Neutrophil (primary cell): ENCODE measurements at regions not wholly inside any gene's neighbourhood (a gene's known extent, or its start where the extent isn't known, plus 50 kb on each side); places are given as distances from the start of the nearest gene placed in this dataset.
"Not testable (repeated sequence)": the region's sequence is repeated elsewhere in the genome, so short reads cannot be mapped to it uniquely, and the experiment has no call there.

Experiments
- H3K27ac ChIP-seq: fragments of 200-600 bp; sonication (generic); 2 replicates; pipeline ENCODE4 v1.5.1; 2016; ENCODE audit warnings: mild to moderate bottlenecking, moderate library complexity
- H3K27me3 ChIP-seq: fragments of 200-600 bp; sonication (generic); 2 replicates; pipeline ENCODE4 v1.6.0; 2016; ENCODE audit warnings: mild to moderate bottlenecking
- H3K36me3 ChIP-seq: fragments of 200-600 bp; sonication (generic); 2 replicates; pipeline ENCODE4 v1.5.1; 2017
- H3K4me1 ChIP-seq, 2 experiments: fragments of 200-600 bp in 1 of 2; sonication (generic) in 1 of 2; 1 replicate in 1 of 2; 2 replicates in 1 of 2; pipeline versions ENCODE4 v1.5.1 to v1.6.1; 2013 to 2016; ENCODE audit warnings: low read depth in 1 of 2, low read length in 1 of 2, mild to moderate bottlenecking in 1 of 2, moderate library complexity in 1 of 2; ENCODE audit not compliant: control insufficient read depth in 1 of 2, insufficient read depth in 1 of 2
- H3K4me3 ChIP-seq, 2 experiments: fragments of 200-600 bp in 1 of 2; sonication (generic) in 1 of 2; 1 replicate in 1 of 2; 2 replicates in 1 of 2; pipeline ENCODE4 v1.5.1; 2013 to 2016; ENCODE audit warnings: low read depth in 1 of 2, low read length in 1 of 2, mild to moderate bottlenecking in 1 of 2, moderate library complexity in 1 of 2
- H3K9me3 ChIP-seq: fragments of 200-600 bp; sonication (generic); 2 replicates; pipeline ENCODE4 v1.5.1; 2016
- CTCF ChIP-seq: fragments of 200-600 bp; sonication (generic); IDR thresholded peaks from 2 replicates; pipeline ENCODE4 v1.5.1; 2016; ENCODE audit warnings: antibody characterized with exemption

DNA sequence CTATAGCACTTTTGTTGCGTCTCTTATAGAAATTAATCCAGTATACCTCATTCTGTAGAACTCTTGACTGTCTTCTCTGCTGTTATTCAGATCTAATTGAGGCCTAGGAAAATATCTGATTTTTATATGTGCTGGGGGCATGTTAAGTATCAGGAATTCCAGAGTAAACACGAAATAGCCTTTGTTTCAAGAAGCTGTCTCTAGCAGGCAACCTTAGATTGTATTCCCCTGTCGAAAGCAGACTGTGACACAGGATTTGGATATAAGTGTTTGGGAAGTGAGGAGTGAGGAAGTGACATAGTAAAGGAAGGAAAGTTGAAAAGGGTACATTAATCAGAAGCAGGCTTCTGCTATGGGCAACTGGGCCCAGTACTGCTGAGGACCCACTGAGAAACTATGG, 72.1 kb upstream of the RASA1 start:
- H3K27me3 ChIP-seq, result no peaks in the 10 kb centered on the region
- H3K4me1 ChIP-seq, result no peaks in the 10 kb centered on the region
- TF ChIP-seq CTCF, result no peak
- H3K4me3 ChIP-seq, result no peak overlapping the region
- H3K27ac ChIP-seq, result no peak overlapping the region
- no peaks in the 10 kb centered on the region for H3K9me3 ChIP-seq
- H3K36me3 ChIP-seq, result no peaks in the 10 kb centered on the region

DNA sequence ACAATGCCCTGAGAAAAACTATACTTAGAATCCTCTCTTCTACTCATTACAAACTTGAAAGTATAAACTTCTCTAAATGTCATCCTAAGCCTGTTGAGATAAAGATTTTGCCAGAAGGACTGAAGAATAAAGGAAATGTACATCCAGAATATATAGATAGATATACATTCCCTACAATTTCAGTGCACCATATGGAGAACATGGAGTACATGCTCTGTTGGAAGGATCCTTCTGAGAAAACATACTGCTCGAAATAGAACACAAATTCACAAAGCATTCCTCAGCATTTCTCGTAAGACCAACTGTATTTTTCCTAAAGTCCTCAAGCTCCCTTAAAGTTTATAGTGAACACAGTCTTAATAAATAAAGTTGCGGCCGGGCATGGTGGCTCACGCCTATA, 69.7 kb upstream of the RASA1 start:
- no peak overlapping the region for H3K4me3 ChIP-seq
- H3K36me3 ChIP-seq, result no peaks in the 10 kb centered on the region
- H3K4me1 ChIP-seq, result no peaks in the 10 kb centered on the region
- no peak overlapping the region for H3K27ac ChIP-seq
- no peaks in the 10 kb centered on the region for H3K9me3 ChIP-seq
- TF ChIP-seq CTCF, result no peak
- no peaks in the 10 kb centered on the region for H3K27me3 ChIP-seq

GRCh38 chr5:87199246-87199645, 68.4 kb upstream of the RASA1 start:
- not testable (repeated sequence) for H3K27ac ChIP-seq, H3K36me3 ChIP-seq, H3K4me1 ChIP-seq, H3K4me3 ChIP-seq, H3K9me3 ChIP-seq, H3K27me3 ChIP-seq

- not testable (repeated sequence) for H3K4me3 ChIP-seq, H3K4me1 ChIP-seq, H3K27ac ChIP-seq
Observed at GRCh38 chr5:87199704-87200103, 68.0 kb upstream of the RASA1 start.

DNA sequence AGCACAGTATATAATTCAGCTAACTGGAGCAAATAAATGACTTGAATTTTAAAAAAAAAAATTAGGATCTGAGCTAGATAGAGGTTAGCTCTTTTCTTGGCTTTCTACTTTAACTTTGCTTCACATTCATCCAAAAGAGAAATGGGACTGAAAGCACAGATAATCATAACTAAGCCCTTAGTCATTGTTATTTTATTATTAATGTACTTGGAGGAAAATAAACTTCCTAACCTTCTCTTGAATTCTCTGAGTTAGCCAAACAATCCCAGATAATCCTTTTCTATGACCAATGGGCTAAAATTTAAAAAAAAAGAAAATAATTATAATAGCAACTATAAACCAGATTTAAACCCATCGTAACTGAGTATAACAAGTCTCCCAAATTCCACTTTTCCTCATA, 57.6 kb upstream of the RASA1 start:
- no peaks in the 10 kb centered on the region for H3K36me3 ChIP-seq
- no peak overlapping the region for H3K4me3 ChIP-seq
- no peak for TF ChIP-seq CTCF
- H3K9me3 ChIP-seq, result no peaks in the 10 kb centered on the region
- no peaks in the 10 kb centered on the region for H3K27me3 ChIP-seq
- no peak overlapping the region for H3K27ac ChIP-seq
- no peaks in the 10 kb centered on the region for H3K4me1 ChIP-seq

More at GRCh38 chr5:87199704-87200103, 68.0 kb upstream of the RASA1 start:
- not testable (repeated sequence) for H3K9me3 ChIP-seq, H3K36me3 ChIP-seq, H3K27me3 ChIP-seq

DNA sequence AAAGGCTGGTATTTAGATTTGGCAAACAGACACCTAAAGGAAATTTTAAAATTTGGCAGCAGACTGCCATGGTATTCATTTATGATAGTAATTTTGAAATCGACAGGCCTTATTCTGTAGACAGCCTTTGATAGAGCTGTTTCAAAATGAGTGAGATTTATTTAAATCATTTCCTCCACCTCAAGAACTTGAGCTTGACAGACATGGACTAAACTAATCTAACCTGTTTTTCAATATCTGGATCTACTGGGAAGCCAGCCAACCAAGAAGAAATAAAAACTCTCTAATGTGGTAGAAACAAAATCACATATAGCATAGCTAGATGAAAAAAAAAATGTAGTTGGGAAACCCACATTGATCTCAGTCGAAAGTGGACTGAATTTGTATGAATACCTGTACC, 56.9 kb upstream of the RASA1 start:
- Histone ChIP-seq H3K27ac (no peak overlapping the region), H3K27me3 (no peaks in the 10 kb centered on the region), H3K36me3 (no peaks in the 10 kb centered on the region), H3K9me3 (no peaks in the 10 kb centered on the region), H3K4me1 (no peaks in the 10 kb centered on the region), H3K4me3 (no peak overlapping the region)
- TF ChIP-seq CTCF, result no peak

- Histone ChIP-seq H3K27me3 (no peaks in the 10 kb centered on the region), H3K4me1 (no peaks in the 10 kb centered on the region)
Observed at GRCh38 chr5:87211676-87212075, 56.0 kb upstream of the RASA1 start.

GRCh38 chr5:87212183-87212582, 55.5 kb upstream of the RASA1 start:
- not testable (repeated sequence) for H3K9me3 ChIP-seq, H3K27me3 ChIP-seq, H3K36me3 ChIP-seq, H3K4me1 ChIP-seq, H3K4me3 ChIP-seq, H3K27ac ChIP-seq

More at GRCh38 chr5:87211676-87212075, 56.0 kb upstream of the RASA1 start:
- no peak for TF ChIP-seq CTCF
- Histone ChIP-seq H3K27ac (no peak overlapping the region), H3K4me3 (no peak overlapping the region), H3K36me3 (no peaks in the 10 kb centered on the region), H3K9me3 (no peaks in the 10 kb centered on the region)

DNA sequence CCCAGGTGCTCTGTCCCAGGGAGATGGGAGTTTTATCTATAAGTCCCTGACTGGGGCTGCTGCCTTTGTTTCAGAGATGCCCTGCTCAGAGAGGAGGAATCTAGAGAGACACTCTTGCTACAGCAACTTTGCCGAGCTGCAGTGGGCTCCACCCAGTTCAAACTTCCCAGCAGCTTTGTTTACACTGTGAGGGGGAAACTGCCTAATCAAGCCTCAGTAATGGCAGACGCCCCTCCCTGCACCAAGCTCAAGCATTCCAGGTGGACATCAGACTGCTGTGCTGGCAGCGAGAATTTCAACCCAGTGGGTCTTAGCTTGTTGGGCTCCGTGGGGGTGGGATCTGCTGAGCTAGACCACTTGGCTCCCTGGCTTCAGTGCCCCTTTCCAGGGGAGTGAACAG, 50.2 kb upstream of the RASA1 start:
- not testable (repeated sequence) for H3K9me3 ChIP-seq, H3K27ac ChIP-seq, H3K36me3 ChIP-seq

More for the DNA sequence above, 50.2 kb upstream of the RASA1 start:
- not testable (repeated sequence) for H3K4me3 ChIP-seq, H3K27me3 ChIP-seq, H3K4me1 ChIP-seq
